Astrocyte (in vitro differentiated cells and primary cell): ENCODE measurements at regions not wholly inside any gene's neighbourhood (a gene's known extent, or its start where the extent isn't known, plus 50 kb on each side); places are given as distances from the start of the nearest gene placed in this dataset.

Experiments
- EZH2 ChIP-seq: IDR thresholded peaks from 2 replicates; pipeline ENCODE4 v1.6.1; 2012; ENCODE audit warnings: mild to moderate bottlenecking, low read length, inconsistent platforms; ENCODE audit not compliant: insufficient read depth
- TF ChIP-seq, protein P1 (sequence below): IDR thresholded peaks from 2 replicates; pipeline ENCODE4 v1.5.1; 2011; ENCODE audit warnings: low read depth, mild to moderate bottlenecking, inconsistent platforms, low read length, moderate library complexity; ENCODE audit not compliant: insufficient read depth

DNA sequence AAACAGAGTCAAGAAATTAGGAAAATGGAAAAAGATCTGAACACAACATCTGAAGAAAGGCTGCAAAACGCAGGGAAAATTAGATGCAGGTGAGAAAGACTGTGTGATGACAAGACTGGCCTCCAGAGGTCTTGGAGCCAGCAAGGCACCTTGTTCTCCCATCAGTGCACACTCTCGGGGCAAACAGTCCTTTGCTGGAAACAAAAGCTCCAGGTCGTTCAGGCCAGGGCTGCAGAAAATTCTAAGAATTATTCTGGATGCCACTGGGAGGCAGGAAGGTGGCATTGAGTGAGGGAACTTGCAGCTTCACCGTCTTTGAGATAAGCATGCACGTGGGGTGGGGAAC lies 219.9 kb upstream of the SSTR4 start:
- TF ChIP-seq, protein P1, sequence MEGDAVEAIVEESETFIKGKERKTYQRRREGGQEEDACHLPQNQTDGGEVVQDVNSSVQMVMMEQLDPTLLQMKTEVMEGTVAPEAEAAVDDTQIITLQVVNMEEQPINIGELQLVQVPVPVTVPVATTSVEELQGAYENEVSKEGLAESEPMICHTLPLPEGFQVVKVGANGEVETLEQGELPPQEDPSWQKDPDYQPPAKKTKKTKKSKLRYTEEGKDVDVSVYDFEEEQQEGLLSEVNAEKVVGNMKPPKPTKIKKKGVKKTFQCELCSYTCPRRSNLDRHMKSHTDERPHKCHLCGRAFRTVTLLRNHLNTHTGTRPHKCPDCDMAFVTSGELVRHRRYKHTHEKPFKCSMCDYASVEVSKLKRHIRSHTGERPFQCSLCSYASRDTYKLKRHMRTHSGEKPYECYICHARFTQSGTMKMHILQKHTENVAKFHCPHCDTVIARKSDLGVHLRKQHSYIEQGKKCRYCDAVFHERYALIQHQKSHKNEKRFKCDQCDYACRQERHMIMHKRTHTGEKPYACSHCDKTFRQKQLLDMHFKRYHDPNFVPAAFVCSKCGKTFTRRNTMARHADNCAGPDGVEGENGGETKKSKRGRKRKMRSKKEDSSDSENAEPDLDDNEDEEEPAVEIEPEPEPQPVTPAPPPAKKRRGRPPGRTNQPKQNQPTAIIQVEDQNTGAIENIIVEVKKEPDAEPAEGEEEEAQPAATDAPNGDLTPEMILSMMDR, result no peak
- TF ChIP-seq EZH2, result no peak
